HG02885 (cell line): ENCODE measurements at regions not wholly inside any gene's neighbourhood (a gene's known extent, or its start where the extent isn't known, plus 50 kb on each side); places are given as distances from the start of the nearest gene placed in this dataset.
"Not testable (repeated sequence)": the region's sequence is repeated elsewhere in the genome, so short reads cannot be mapped to it uniquely, and the experiment has no call there.

ENCODE experiments used
- ATAC-seq: cut with Tn5 transposase; IDR thresholded peaks from one replicate; pipeline ENCODE4 v1.9.1; 2021; ENCODE audit warnings: mild to moderate bottlenecking; ENCODE audit not compliant: unreplicated experiment, poor library complexity

- ATAC-seq = no peak
Measured at GRCh38 chr6:23510778-23511510, 615.1 kb upstream of the NRSN1 start.

GRCh38 chr6:23511817-23512216 is 614.2 kb upstream of the NRSN1 start:
- no peak for ATAC-seq

GRCh38 chr6:23518294-23518693 is 607.7 kb upstream of the NRSN1 start:
- ATAC-seq = no peak

- ATAC-seq = no peak
Measured at GRCh38 chr6:23522792-23523547, 603.0 kb upstream of the NRSN1 start.

- no peak for ATAC-seq
Measured at GRCh38 chr6:23523771-23524170, 602.2 kb upstream of the NRSN1 start.

GRCh38 chr6:23524548-23524947 is 601.5 kb upstream of the NRSN1 start:
- no peak for ATAC-seq

- no peak for ATAC-seq
Measured at GRCh38 chr6:23526526-23526925, 599.5 kb upstream of the NRSN1 start.

- ATAC-seq = no peak
Measured at GRCh38 chr6:23529902-23530301, 596.1 kb upstream of the NRSN1 start.

- no peak for ATAC-seq
Measured at GRCh38 chr6:23531666-23532065, 594.3 kb upstream of the NRSN1 start.

- ATAC-seq = no peak
Measured at GRCh38 chr6:23532227-23532626, 593.8 kb upstream of the NRSN1 start.

GRCh38 chr6:23533311-23533710 is 592.7 kb upstream of the NRSN1 start:
- ATAC-seq = no peak

GRCh38 chr6:23533944-23534343 is 592.1 kb upstream of the NRSN1 start:
- no peak for ATAC-seq

- no peak for ATAC-seq
Measured at GRCh38 chr6:23534351-23534750, 591.7 kb upstream of the NRSN1 start.

GRCh38 chr6:23535101-23535500 is 590.9 kb upstream of the NRSN1 start:
- ATAC-seq = no peak

- ATAC-seq = no peak
Measured at GRCh38 chr6:23537828-23538227, 588.2 kb upstream of the NRSN1 start.

GRCh38 chr6:23547851-23548250 is 578.2 kb upstream of the NRSN1 start:
- no peak for ATAC-seq

- not testable (repeated sequence) for ATAC-seq
Measured at GRCh38 chr6:23554953-23555352, 571.1 kb upstream of the NRSN1 start.

GRCh38 chr6:23559587-23560343 is 566.2 kb upstream of the NRSN1 start:
- no peak for ATAC-seq

GRCh38 chr6:23561732-23562131 is 564.3 kb upstream of the NRSN1 start:
- ATAC-seq = no peak

- ATAC-seq = no peak
Measured at GRCh38 chr6:23562554-23562953, 563.5 kb upstream of the NRSN1 start.

- no peak for ATAC-seq
Measured at GRCh38 chr6:23563323-23563722, 562.7 kb upstream of the NRSN1 start.
